ENCODE measurements at regions not wholly inside any gene's neighbourhood (a gene's known extent, or its start where the extent isn't known, plus 50 kb on each side); places are given as distances from the start of the nearest gene placed in this dataset.

DNA sequence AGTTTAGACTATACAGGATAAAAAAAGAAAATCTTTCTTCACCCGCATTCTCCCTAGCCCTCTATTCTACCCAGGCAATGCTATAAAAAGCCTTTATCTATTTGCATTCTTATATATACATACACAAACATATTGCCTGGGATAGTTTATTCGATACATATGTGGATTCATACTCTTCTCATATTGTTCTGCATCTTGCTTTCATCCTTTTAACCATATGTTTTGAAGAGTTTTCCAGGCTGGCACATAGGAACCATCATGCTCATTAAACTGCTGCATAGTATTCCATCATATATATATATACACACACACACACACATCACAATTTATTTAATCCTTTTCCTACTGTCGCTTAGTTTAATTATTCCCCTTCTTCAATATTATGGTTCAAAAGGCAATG lies 461.2 kb downstream of the NTRK2 start:
- Histone ChIP-seq H3K27me3 (ENCODE audit: control insufficient read depth, extremely low read depth, insufficient read depth, low read length) (no peaks in the 10 kb centered on the region), H3K9me1 (ENCODE audit: control insufficient read depth, extremely low read depth, insufficient read depth, low read length) (no peaks in the 10 kb centered on the region), H3K9ac (ENCODE audit: control insufficient read depth, extremely low read depth, insufficient read depth, low read length) (no peak overlapping the region), H3K4me1 (ENCODE audit: control insufficient read depth, extremely low read depth, insufficient read depth, low read length) (no peaks in the 10 kb centered on the region), H3K9me3 (ENCODE audit: control insufficient read depth, low read depth, low read length) (no peaks in the 10 kb centered on the region), H3K4me2 (ENCODE audit: control insufficient read depth, extremely low read depth, insufficient read depth, low read depth, low read length) (no peak overlapping the region), H3K27ac (ENCODE audit: control insufficient read depth, insufficient read depth, low read length) (no peak overlapping the region), H3K36me3 (ENCODE audit: control insufficient read depth in 2 of 2, extremely low read depth in 1 of 2, insufficient read depth in 2 of 2, low read length in 2 of 2) (no peaks in the 10 kb centered on the region), H2AFZ (ENCODE audit: control insufficient read depth, low read length) (no peak overlapping the region), H4K20me1 (ENCODE audit: control insufficient read depth, extremely low read depth, insufficient read depth, low read length) (no peaks in the 10 kb centered on the region), H3K79me2 (ENCODE audit: control insufficient read depth, insufficient read depth, low read length) (no peaks in the 10 kb centered on the region), H3K4me3 (ENCODE audit: control insufficient read depth in 2 of 3, extremely low read depth in 1 of 3, insufficient read depth in 2 of 3, low read depth in 1 of 3, low read length in 3 of 3) (no peak overlapping the region)
- dilution Hi-C loops (cut with MboI; ENCODE audit: extremely low pct_ligation_motif_present, low sequenced_read_pairs): no loop called here
- FAIRE-seq: no peak
- no peak for DNase-seq (ENCODE audit: low read depth, low spot score)
- TF ChIP-seq, protein P1, sequence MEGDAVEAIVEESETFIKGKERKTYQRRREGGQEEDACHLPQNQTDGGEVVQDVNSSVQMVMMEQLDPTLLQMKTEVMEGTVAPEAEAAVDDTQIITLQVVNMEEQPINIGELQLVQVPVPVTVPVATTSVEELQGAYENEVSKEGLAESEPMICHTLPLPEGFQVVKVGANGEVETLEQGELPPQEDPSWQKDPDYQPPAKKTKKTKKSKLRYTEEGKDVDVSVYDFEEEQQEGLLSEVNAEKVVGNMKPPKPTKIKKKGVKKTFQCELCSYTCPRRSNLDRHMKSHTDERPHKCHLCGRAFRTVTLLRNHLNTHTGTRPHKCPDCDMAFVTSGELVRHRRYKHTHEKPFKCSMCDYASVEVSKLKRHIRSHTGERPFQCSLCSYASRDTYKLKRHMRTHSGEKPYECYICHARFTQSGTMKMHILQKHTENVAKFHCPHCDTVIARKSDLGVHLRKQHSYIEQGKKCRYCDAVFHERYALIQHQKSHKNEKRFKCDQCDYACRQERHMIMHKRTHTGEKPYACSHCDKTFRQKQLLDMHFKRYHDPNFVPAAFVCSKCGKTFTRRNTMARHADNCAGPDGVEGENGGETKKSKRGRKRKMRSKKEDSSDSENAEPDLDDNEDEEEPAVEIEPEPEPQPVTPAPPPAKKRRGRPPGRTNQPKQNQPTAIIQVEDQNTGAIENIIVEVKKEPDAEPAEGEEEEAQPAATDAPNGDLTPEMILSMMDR (optimal IDR thresholded peaks at IDR 0.05 in 1 of 3, IDR thresholded peaks at IDR 0.05 in 1 of 3, conservative IDR thresholded peaks at IDR 0.05 in 1 of 3; ENCODE audit: extremely low read depth in 1 of 3, insufficient read depth in 2 of 3, low read length in 3 of 3): no peak
- TF ChIP-seq EZH2 (IDR thresholded peaks at IDR 0.05; ENCODE audit: low read length): no peak

DNA sequence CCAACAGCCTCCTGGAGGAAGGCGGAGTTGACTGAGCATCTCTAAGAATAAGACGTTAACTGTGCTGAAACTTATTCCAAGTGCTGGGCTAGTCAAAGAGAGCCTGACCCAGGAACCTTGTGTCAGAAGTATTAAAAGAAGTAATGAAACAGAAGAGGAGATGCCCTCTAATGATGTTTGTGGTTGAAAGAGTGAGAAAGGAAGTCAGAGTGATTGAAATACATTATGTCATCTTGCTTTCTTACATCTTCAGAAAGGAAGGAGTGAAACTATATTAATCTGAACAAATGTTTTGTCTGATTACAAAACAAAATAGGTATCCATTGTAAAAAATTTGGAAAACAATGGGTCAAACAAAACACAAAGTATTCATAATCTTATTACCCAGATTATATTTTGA lies 460.7 kb downstream of the NTRK2 start:
- DNase-seq (ENCODE audit: low read depth, low spot score) (no peak), FAIRE-seq (no peak)
- Histone ChIP-seq H3K36me3 (ENCODE audit: control insufficient read depth in 2 of 2, extremely low read depth in 1 of 2, insufficient read depth in 2 of 2, low read length in 2 of 2) (no peaks in the 10 kb centered on the region), H3K27me3 (ENCODE audit: control insufficient read depth, extremely low read depth, insufficient read depth, low read length) (no peaks in the 10 kb centered on the region), H4K20me1 (ENCODE audit: control insufficient read depth, extremely low read depth, insufficient read depth, low read length) (no peaks in the 10 kb centered on the region), H3K9ac (ENCODE audit: control insufficient read depth, extremely low read depth, insufficient read depth, low read length) (no peak overlapping the region), H3K27ac (ENCODE audit: control insufficient read depth, insufficient read depth, low read length) (no peak overlapping the region), H3K9me3 (ENCODE audit: control insufficient read depth, low read depth, low read length) (no peaks in the 10 kb centered on the region), H3K4me1 (ENCODE audit: control insufficient read depth, extremely low read depth, insufficient read depth, low read length) (no peaks in the 10 kb centered on the region), H3K9me1 (ENCODE audit: control insufficient read depth, extremely low read depth, insufficient read depth, low read length) (no peaks in the 10 kb centered on the region), H3K79me2 (ENCODE audit: control insufficient read depth, insufficient read depth, low read length) (no peaks in the 10 kb centered on the region), H3K4me2 (ENCODE audit: control insufficient read depth, extremely low read depth, insufficient read depth, low read depth, low read length) (no peak overlapping the region), H3K4me3 (ENCODE audit: control insufficient read depth in 2 of 3, extremely low read depth in 1 of 3, insufficient read depth in 2 of 3, low read depth in 1 of 3, low read length in 3 of 3) (no peak overlapping the region), H2AFZ (ENCODE audit: control insufficient read depth, low read length) (no peak overlapping the region)
- TF ChIP-seq, protein P1 (optimal IDR thresholded peaks at IDR 0.05 in 1 of 3, IDR thresholded peaks at IDR 0.05 in 1 of 3, conservative IDR thresholded peaks at IDR 0.05 in 1 of 3; ENCODE audit: extremely low read depth in 1 of 3, insufficient read depth in 2 of 3, low read length in 3 of 3): no peak
- no peak for TF ChIP-seq EZH2 (IDR thresholded peaks at IDR 0.05; ENCODE audit: low read length)
- dilution Hi-C loops (cut with MboI; ENCODE audit: extremely low pct_ligation_motif_present, low sequenced_read_pairs): no loop called here
